ENCODE measurements at regions not wholly inside any gene's neighbourhood (a gene's known extent, or its start where the extent isn't known, plus 50 kb on each side); places are given as distances from the start of the nearest gene placed in this dataset.

GRCh38 chr22:34622602-34623001 is 443.4 kb upstream of the ISX start:
- no peak for TF ChIP-seq CTCF (IDR thresholded peaks at IDR 0.05)
- no peak for TF ChIP-seq POLR2A (IDR thresholded peaks at IDR 0.05)

Measured in heart left ventricle (tissue), 13 donors.